ENCODE measurements at regions not wholly inside any gene's neighbourhood (a gene's known extent, or its start where the extent isn't known, plus 50 kb on each side); places are given as distances from the start of the nearest gene placed in this dataset.

GRCh38 chr2:83459456-83459855, 999.6 kb downstream of the SUCLG1 start:
- no peaks in the 10 kb centered on the region for H3K27me3 ChIP-seq
- H3K36me3 ChIP-seq: no peaks in the 10 kb centered on the region
- no peak for DNase-seq
- H3K4me3 ChIP-seq (ENCODE audit: low read depth, low read length): no peak overlapping the region
- H3K9me3 ChIP-seq: no peaks in the 10 kb centered on the region
- no peaks in the 10 kb centered on the region for H3K4me1 ChIP-seq
- TF ChIP-seq, protein P1, sequence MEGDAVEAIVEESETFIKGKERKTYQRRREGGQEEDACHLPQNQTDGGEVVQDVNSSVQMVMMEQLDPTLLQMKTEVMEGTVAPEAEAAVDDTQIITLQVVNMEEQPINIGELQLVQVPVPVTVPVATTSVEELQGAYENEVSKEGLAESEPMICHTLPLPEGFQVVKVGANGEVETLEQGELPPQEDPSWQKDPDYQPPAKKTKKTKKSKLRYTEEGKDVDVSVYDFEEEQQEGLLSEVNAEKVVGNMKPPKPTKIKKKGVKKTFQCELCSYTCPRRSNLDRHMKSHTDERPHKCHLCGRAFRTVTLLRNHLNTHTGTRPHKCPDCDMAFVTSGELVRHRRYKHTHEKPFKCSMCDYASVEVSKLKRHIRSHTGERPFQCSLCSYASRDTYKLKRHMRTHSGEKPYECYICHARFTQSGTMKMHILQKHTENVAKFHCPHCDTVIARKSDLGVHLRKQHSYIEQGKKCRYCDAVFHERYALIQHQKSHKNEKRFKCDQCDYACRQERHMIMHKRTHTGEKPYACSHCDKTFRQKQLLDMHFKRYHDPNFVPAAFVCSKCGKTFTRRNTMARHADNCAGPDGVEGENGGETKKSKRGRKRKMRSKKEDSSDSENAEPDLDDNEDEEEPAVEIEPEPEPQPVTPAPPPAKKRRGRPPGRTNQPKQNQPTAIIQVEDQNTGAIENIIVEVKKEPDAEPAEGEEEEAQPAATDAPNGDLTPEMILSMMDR (IDR thresholded peaks at IDR 0.05; ENCODE audit: low read depth, low read length): no peak

GRCh38 chr2:83435989-83436388, 1023.1 kb downstream of the SUCLG1 start:
- Histone ChIP-seq H3K27me3 (no peaks in the 10 kb centered on the region), H3K9me3 (no peaks in the 10 kb centered on the region), H3K4me1 (no peaks in the 10 kb centered on the region), H3K36me3 (no peaks in the 10 kb centered on the region), H3K4me3 (ENCODE audit: low read depth, low read length) (no peak overlapping the region)
- DNase-seq: no peak
- TF ChIP-seq, protein P1 (IDR thresholded peaks at IDR 0.05; ENCODE audit: low read depth, low read length): no peak

GRCh38 chr2:83420993-83421392, 1038.1 kb downstream of the SUCLG1 start:
- DNase-seq: no peak
- no peaks in the 10 kb centered on the region for H3K27me3 ChIP-seq
- H3K36me3 ChIP-seq: no peaks in the 10 kb centered on the region
- H3K4me3 ChIP-seq (ENCODE audit: low read depth, low read length): no peak overlapping the region
- no peaks in the 10 kb centered on the region for H3K4me1 ChIP-seq
- TF ChIP-seq, protein P1 (IDR thresholded peaks at IDR 0.05; ENCODE audit: low read depth, low read length): no peak
- H3K9me3 ChIP-seq: no peaks in the 10 kb centered on the region

- DNase-seq: no peak
- TF ChIP-seq, protein P1 (IDR thresholded peaks at IDR 0.05; ENCODE audit: low read depth, low read length): no peak
- Histone ChIP-seq H3K9me3 (no peaks in the 10 kb centered on the region), H3K4me3 (ENCODE audit: low read depth, low read length) (no peak overlapping the region), H3K36me3 (no peaks in the 10 kb centered on the region), H3K27me3 (no peaks in the 10 kb centered on the region), H3K4me1 (no peaks in the 10 kb centered on the region)
Measured at GRCh38 chr2:83394134-83394904, 1064.8 kb downstream of the SUCLG1 start.

- no peak for DNase-seq
- TF ChIP-seq, protein P1 (IDR thresholded peaks at IDR 0.05; ENCODE audit: low read depth, low read length): no peak
- no peaks in the 10 kb centered on the region for H3K36me3 ChIP-seq
- H3K9me3 ChIP-seq: no peaks in the 10 kb centered on the region
- no peaks in the 10 kb centered on the region for H3K27me3 ChIP-seq
- no peak overlapping the region for H3K4me3 ChIP-seq (ENCODE audit: low read depth, low read length)
- no peaks in the 10 kb centered on the region for H3K4me1 ChIP-seq
Measured at GRCh38 chr2:83388804-83389203, 1070.3 kb downstream of the SUCLG1 start.

GRCh38 chr2:83386549-83386948, 1072.5 kb downstream of the SUCLG1 start:
- no peak for DNase-seq
- no peaks in the 10 kb centered on the region for H3K27me3 ChIP-seq

More at GRCh38 chr2:83386549-83386948, 1072.5 kb downstream of the SUCLG1 start:
- TF ChIP-seq, protein P1 (IDR thresholded peaks at IDR 0.05; ENCODE audit: low read depth, low read length): no peak
- Histone ChIP-seq H3K4me3 (ENCODE audit: low read depth, low read length) (no peak overlapping the region), H3K36me3 (no peaks in the 10 kb centered on the region), H3K9me3 (no peaks in the 10 kb centered on the region), H3K4me1 (no peaks in the 10 kb centered on the region)
